Adrenal gland (tissue), 5 donors: ENCODE measurements at regions not wholly inside any gene's neighbourhood (a gene's known extent, or its start where the extent isn't known, plus 50 kb on each side); places are given as distances from the start of the nearest gene placed in this dataset.

ENCODE experiments used
- CTCF ChIP-seq, 6 experiments: fragments of 450-650 bp in 4 of 6; fragments of 200-600 bp in 2 of 6; sonication (generic) in 1 of 6; IDR thresholded peaks; 1 replicate in 5 of 6; 2 replicates in 1 of 6; pipeline versions ENCODE4 v1.5.1 to v1.8.0; 2016 to 2021; ENCODE audit warnings: antibody characterized with exemption in 6 of 6, mild to moderate bottlenecking in 2 of 6, moderate library complexity in 1 of 6
- POLR2A ChIP-seq, 2 donors: fragments of 450-650 bp; IDR thresholded peaks; one replicate each; pipeline ENCODE4 v1.6.1; 2017; ENCODE audit warnings: antibody characterized with exemption in 2 of 2, mild to moderate bottlenecking in 2 of 2, moderate library complexity in 1 of 2
- donor health status: DM: no; HTN: no; CAD: no.

- TF ChIP-seq CTCF (IDR thresholded peaks at IDR 0.05) = no peak
- TF ChIP-seq POLR2A (IDR thresholded peaks at IDR 0.05) = no peak
These were observed 694.4 kb downstream of the LTN1 start for GRCh38 chr21:28298251-28298672.
